ENCODE measurements at regions not wholly inside any gene's neighbourhood (a gene's known extent, or its start where the extent isn't known, plus 50 kb on each side); places are given as distances from the start of the nearest gene placed in this dataset.
"Not testable (repeated sequence)": the region's sequence is repeated elsewhere in the genome, so short reads cannot be mapped to it uniquely, and the experiment has no call there.

- H3K4me3 ChIP-seq (ENCODE audit: low read length in 2 of 2); H3K36me3 ChIP-seq (ENCODE audit: control insufficient read depth in 2 of 2, insufficient read depth in 2 of 2, low read length in 2 of 2); H3K9me3 ChIP-seq (ENCODE audit: control insufficient read depth in 2 of 2, low read length in 2 of 2); H3K27ac ChIP-seq (ENCODE audit: low read length); H3K27me3 ChIP-seq (ENCODE audit: control insufficient read depth in 1 of 2, insufficient read depth in 2 of 2, low read length in 2 of 2); H3K9ac ChIP-seq (ENCODE audit: low read length in 2 of 2); H3K4me1 ChIP-seq (ENCODE audit: control insufficient read depth, insufficient read depth, low read length): not testable (repeated sequence)
These were observed 204.0 kb downstream of the CWF19L2 start for GRCh38 chr11:107253661-107254060.

GRCh38 chr11:107252429-107253161 is 205.0 kb downstream of the CWF19L2 start:
- Histone ChIP-seq H3K4me1 (ENCODE audit: control insufficient read depth, insufficient read depth, low read length) (no peaks in the 10 kb centered on the region), H3K27ac (ENCODE audit: low read length) (no peak overlapping the region), H3K9ac (ENCODE audit: low read length in 2 of 2) (no peak overlapping the region), H3K9me3 (ENCODE audit: control insufficient read depth in 2 of 2, low read length in 2 of 2) (no peaks in the 10 kb centered on the region), H3K27me3 (ENCODE audit: control insufficient read depth in 1 of 2, insufficient read depth in 2 of 2, low read length in 2 of 2) (no peaks in the 10 kb centered on the region), H3K36me3 (ENCODE audit: control insufficient read depth in 2 of 2, insufficient read depth in 2 of 2, low read length in 2 of 2) (no peaks in the 10 kb centered on the region), H3K4me3 (ENCODE audit: low read length in 2 of 2) (no peak overlapping the region)

- H3K36me3 ChIP-seq (ENCODE audit: control insufficient read depth in 2 of 2, insufficient read depth in 2 of 2, low read length in 2 of 2), result no peaks in the 10 kb centered on the region
- H3K4me1 ChIP-seq (ENCODE audit: control insufficient read depth, insufficient read depth, low read length), result no peaks in the 10 kb centered on the region
- H3K9me3 ChIP-seq (ENCODE audit: control insufficient read depth in 2 of 2, low read length in 2 of 2), result no peaks in the 10 kb centered on the region
- H3K27ac ChIP-seq (ENCODE audit: low read length), result no peak overlapping the region
- no peak overlapping the region for H3K4me3 ChIP-seq (ENCODE audit: low read length in 2 of 2)
- no peaks in the 10 kb centered on the region for H3K27me3 ChIP-seq (ENCODE audit: control insufficient read depth in 1 of 2, insufficient read depth in 2 of 2, low read length in 2 of 2)
- no peak overlapping the region for H3K9ac ChIP-seq (ENCODE audit: low read length in 2 of 2)
These were observed 206.3 kb downstream of the CWF19L2 start for GRCh38 chr11:107251298-107251697.

GRCh38 chr11:107250017-107250416 is 207.6 kb downstream of the CWF19L2 start:
- H3K9ac ChIP-seq (ENCODE audit: low read length in 2 of 2), result no peak overlapping the region
- no peaks in the 10 kb centered on the region for H3K4me1 ChIP-seq (ENCODE audit: control insufficient read depth, insufficient read depth, low read length)
- H3K36me3 ChIP-seq (ENCODE audit: control insufficient read depth in 2 of 2, insufficient read depth in 2 of 2, low read length in 2 of 2), result no peaks in the 10 kb centered on the region
- no peaks in the 10 kb centered on the region for H3K27me3 ChIP-seq (ENCODE audit: control insufficient read depth in 1 of 2, insufficient read depth in 2 of 2, low read length in 2 of 2)
- no peaks in the 10 kb centered on the region for H3K9me3 ChIP-seq (ENCODE audit: control insufficient read depth in 2 of 2, low read length in 2 of 2)
- H3K27ac ChIP-seq (ENCODE audit: low read length), result no peak overlapping the region
- no peak overlapping the region for H3K4me3 ChIP-seq (ENCODE audit: low read length in 2 of 2)

- no peak overlapping the region for H3K9ac ChIP-seq (ENCODE audit: low read length in 2 of 2)
- no peak overlapping the region for H3K4me3 ChIP-seq (ENCODE audit: low read length in 2 of 2)
- H3K27me3 ChIP-seq (ENCODE audit: control insufficient read depth in 1 of 2, insufficient read depth in 2 of 2, low read length in 2 of 2), result no peaks in the 10 kb centered on the region
- H3K4me1 ChIP-seq (ENCODE audit: control insufficient read depth, insufficient read depth, low read length), result no peaks in the 10 kb centered on the region
- no peak overlapping the region for H3K27ac ChIP-seq (ENCODE audit: low read length)
- no peaks in the 10 kb centered on the region for H3K9me3 ChIP-seq (ENCODE audit: control insufficient read depth in 2 of 2, low read length in 2 of 2)
- no peaks in the 10 kb centered on the region for H3K36me3 ChIP-seq (ENCODE audit: control insufficient read depth in 2 of 2, insufficient read depth in 2 of 2, low read length in 2 of 2)
These were observed 208.6 kb downstream of the CWF19L2 start for GRCh38 chr11:107249054-107249453.

DNA sequence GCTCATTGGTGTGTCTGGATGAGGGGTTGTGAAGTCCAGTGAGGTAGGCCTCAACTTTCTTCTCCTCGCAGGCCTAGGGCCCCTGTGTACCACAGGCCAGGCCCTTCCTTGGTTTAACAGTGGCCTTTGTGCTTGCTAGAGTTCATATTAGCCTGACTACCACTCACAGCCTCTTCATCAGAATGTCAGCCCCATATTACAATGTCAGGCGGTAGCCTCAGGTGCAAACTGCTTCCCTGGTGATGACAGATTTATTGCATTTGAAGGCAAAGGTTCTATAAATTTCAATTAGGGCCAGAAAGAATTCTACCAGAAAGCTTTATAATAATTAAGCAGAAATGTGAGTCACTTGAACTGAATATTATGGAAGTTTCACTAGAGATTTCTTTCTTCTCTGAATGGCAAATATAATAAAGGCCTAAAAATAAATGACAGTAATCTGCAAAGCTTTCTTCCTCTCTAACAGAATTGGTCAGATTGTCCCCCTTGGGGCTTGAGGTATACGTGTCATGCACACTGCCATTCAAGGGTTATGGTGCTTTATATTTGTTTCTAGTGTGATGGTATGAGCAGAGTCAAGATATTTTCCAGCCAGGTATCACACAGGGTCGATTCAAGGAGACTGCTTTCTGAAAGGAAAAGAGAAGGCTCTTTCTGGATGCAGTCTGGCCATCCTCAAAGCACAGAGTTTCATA is 210.3 kb downstream of the CWF19L2 start:
- Histone ChIP-seq H3K4me3 (ENCODE audit: low read length in 2 of 2) (no peak overlapping the region), H3K27me3 (ENCODE audit: control insufficient read depth in 1 of 2, insufficient read depth in 2 of 2, low read length in 2 of 2) (no peaks in the 10 kb centered on the region), H3K9me3 (ENCODE audit: control insufficient read depth in 2 of 2, low read length in 2 of 2) (no peaks in the 10 kb centered on the region), H3K4me1 (ENCODE audit: control insufficient read depth, insufficient read depth, low read length) (no peaks in the 10 kb centered on the region), H3K36me3 (ENCODE audit: control insufficient read depth in 2 of 2, insufficient read depth in 2 of 2, low read length in 2 of 2) (no peaks in the 10 kb centered on the region), H3K27ac (ENCODE audit: low read length) (no peak overlapping the region), H3K9ac (ENCODE audit: low read length in 2 of 2) (no peak overlapping the region)

- no peaks in the 10 kb centered on the region for H3K4me1 ChIP-seq (ENCODE audit: control insufficient read depth, insufficient read depth, low read length)
- no peaks in the 10 kb centered on the region for H3K27me3 ChIP-seq (ENCODE audit: control insufficient read depth in 1 of 2, insufficient read depth in 2 of 2, low read length in 2 of 2)
These were observed 213.7 kb downstream of the CWF19L2 start for GRCh38 chr11:107243929-107244328.

DNA sequence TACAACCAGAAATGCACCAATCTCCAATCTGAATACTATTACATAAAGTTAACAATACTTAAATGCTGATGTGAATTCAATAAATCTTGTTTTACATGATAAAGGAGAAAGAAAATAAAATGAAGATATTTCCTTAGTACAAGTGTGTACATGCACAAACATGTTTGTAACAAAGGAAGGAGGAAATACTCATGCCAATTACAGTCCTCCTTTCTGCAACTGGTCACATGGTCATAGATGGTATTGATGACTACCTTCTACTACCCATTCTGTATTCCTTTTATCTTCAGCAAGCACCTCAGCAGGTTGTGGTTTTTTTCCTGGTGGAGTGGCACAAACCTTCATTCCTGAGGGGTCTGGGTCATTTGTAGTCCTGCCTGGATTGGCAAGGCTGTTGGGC is 214.2 kb upstream of the GUCY1A2 start:
- Histone ChIP-seq H3K4me1 (ENCODE audit: control insufficient read depth, insufficient read depth, low read length) (no peaks in the 10 kb centered on the region), H3K9me3 (ENCODE audit: control insufficient read depth in 2 of 2, low read length in 2 of 2) (peaks cover 0 to 6% of the 10 kb centered on the region in 2 donors), H3K27me3 (ENCODE audit: control insufficient read depth in 1 of 2, insufficient read depth in 2 of 2, low read length in 2 of 2) (no peaks in the 10 kb centered on the region), H3K36me3 (ENCODE audit: control insufficient read depth in 2 of 2, insufficient read depth in 2 of 2, low read length in 2 of 2) (no peaks in the 10 kb centered on the region), H3K27ac (ENCODE audit: low read length) (no peak overlapping the region), H3K9ac (ENCODE audit: low read length in 2 of 2) (no peak overlapping the region), H3K4me3 (ENCODE audit: low read length in 2 of 2) (no peak overlapping the region)

More at GRCh38 chr11:107243929-107244328, 213.7 kb downstream of the CWF19L2 start:
- H3K27ac ChIP-seq (ENCODE audit: low read length), result no peak overlapping the region
- no peak overlapping the region for H3K9ac ChIP-seq (ENCODE audit: low read length in 2 of 2)
- no peak overlapping the region for H3K4me3 ChIP-seq (ENCODE audit: low read length in 2 of 2)
- H3K9me3 ChIP-seq (ENCODE audit: control insufficient read depth in 2 of 2, low read length in 2 of 2), result peaks cover 0 to 2% of the 10 kb centered on the region in 2 donors
- H3K36me3 ChIP-seq (ENCODE audit: control insufficient read depth in 2 of 2, insufficient read depth in 2 of 2, low read length in 2 of 2), result no peaks in the 10 kb centered on the region

DNA sequence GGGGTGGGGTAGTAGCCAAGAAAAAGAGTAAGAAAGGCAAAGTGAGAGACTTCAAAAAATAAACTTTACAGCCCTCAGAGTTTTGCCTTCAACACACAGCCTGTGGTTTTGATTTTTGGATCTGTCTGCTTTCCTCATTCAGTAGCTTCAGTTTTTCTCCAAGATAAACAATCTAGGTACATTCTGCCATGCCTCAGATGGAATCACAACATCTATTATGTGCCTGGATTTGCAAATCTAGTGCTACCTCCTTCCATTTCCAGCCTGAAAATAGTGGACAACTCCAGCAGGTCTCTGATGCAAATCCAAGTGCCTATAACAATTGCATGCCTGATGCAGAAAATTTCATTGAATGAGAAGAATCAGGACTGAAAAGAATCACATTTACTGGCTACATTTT is 206.6 kb upstream of the GUCY1A2 start:
- Histone ChIP-seq H3K36me3 (ENCODE audit: control insufficient read depth in 2 of 2, insufficient read depth in 2 of 2, low read length in 2 of 2) (no peaks in the 10 kb centered on the region), H3K4me1 (ENCODE audit: control insufficient read depth, insufficient read depth, low read length) (no peaks in the 10 kb centered on the region), H3K4me3 (ENCODE audit: low read length in 2 of 2) (no peak overlapping the region), H3K9me3 (ENCODE audit: control insufficient read depth in 2 of 2, low read length in 2 of 2) (no peaks in the 10 kb centered on the region), H3K9ac (ENCODE audit: low read length in 2 of 2) (no peak overlapping the region), H3K27ac (ENCODE audit: low read length) (no peak overlapping the region), H3K27me3 (ENCODE audit: control insufficient read depth in 1 of 2, insufficient read depth in 2 of 2, low read length in 2 of 2) (no peaks in the 10 kb centered on the region)

- Histone ChIP-seq H3K27ac (ENCODE audit: low read length) (no peak overlapping the region), H3K4me3 (ENCODE audit: low read length in 2 of 2) (no peak overlapping the region), H3K9ac (ENCODE audit: low read length in 2 of 2) (no peak overlapping the region), H3K36me3 (ENCODE audit: control insufficient read depth in 2 of 2, insufficient read depth in 2 of 2, low read length in 2 of 2) (no peaks in the 10 kb centered on the region), H3K9me3 (ENCODE audit: control insufficient read depth in 2 of 2, low read length in 2 of 2) (no peaks in the 10 kb centered on the region), H3K4me1 (ENCODE audit: control insufficient read depth, insufficient read depth, low read length) (no peaks in the 10 kb centered on the region), H3K27me3 (ENCODE audit: control insufficient read depth in 1 of 2, insufficient read depth in 2 of 2, low read length in 2 of 2) (no peaks in the 10 kb centered on the region)
These were observed 204.7 kb upstream of the GUCY1A2 start for GRCh38 chr11:107222916-107223460.

- Histone ChIP-seq H3K9ac (ENCODE audit: low read length in 2 of 2) (no peak overlapping the region), H3K27me3 (ENCODE audit: control insufficient read depth in 1 of 2, insufficient read depth in 2 of 2, low read length in 2 of 2) (no peaks in the 10 kb centered on the region)
These were observed 204.2 kb upstream of the GUCY1A2 start for GRCh38 chr11:107222431-107222830.

More at GRCh38 chr11:107222431-107222830, 204.2 kb upstream of the GUCY1A2 start:
- H3K4me1 ChIP-seq (ENCODE audit: control insufficient read depth, insufficient read depth, low read length), result no peaks in the 10 kb centered on the region
- H3K4me3 ChIP-seq (ENCODE audit: low read length in 2 of 2), result no peak overlapping the region
- H3K36me3 ChIP-seq (ENCODE audit: control insufficient read depth in 2 of 2, insufficient read depth in 2 of 2, low read length in 2 of 2), result no peaks in the 10 kb centered on the region
- H3K27ac ChIP-seq (ENCODE audit: low read length), result no peak overlapping the region
- H3K9me3 ChIP-seq (ENCODE audit: control insufficient read depth in 2 of 2, low read length in 2 of 2), result no peaks in the 10 kb centered on the region

All from stomach smooth muscle (tissue), 2 donors.